HEK293T (cell line): ENCODE measurements at regions not wholly inside any gene's neighbourhood (a gene's known extent, or its start where the extent isn't known, plus 50 kb on each side); places are given as distances from the start of the nearest gene placed in this dataset.

ENCODE experiments used
- ARNT ChIP-seq: fragments of 450-650 bp; IDR thresholded peaks from 2 replicates; pipeline ENCODE4 v1.6.1; 2017; ENCODE audit warnings: mild to moderate bottlenecking
- FOXK2 ChIP-seq: fragments of 450-650 bp; IDR thresholded peaks from 2 replicates; pipeline ENCODE4 v1.6.1; 2016; ENCODE audit warnings: mild to moderate bottlenecking
- HDGF ChIP-seq: fragments of 450-650 bp; IDR thresholded peaks from 2 replicates; pipeline ENCODE4 v1.6.1; 2017; ENCODE audit warnings: antibody characterized with exemption, borderline replicate concordance
- TARDBP ChIP-seq: fragments of 450-650 bp; IDR thresholded peaks from 2 replicates; pipeline ENCODE4 v1.6.1; 2016

- TF ChIP-seq TARDBP (no peak), HDGF (no peak), ARNT (no peak), FOXK2 (no peak)
These were observed 63.2 kb upstream of the IGFBP5 start for GRCh38 chr2:216758256-216759155.
